Muscle of leg (tissue), 3 donors: ENCODE measurements at regions not wholly inside any gene's neighbourhood (a gene's known extent, or its start where the extent isn't known, plus 50 kb on each side); places are given as distances from the start of the nearest gene placed in this dataset.

ENCODE experiments used
- DNase-seq: peaks from one replicate; pipeline ENCODE4 v3.0.0; 2013
- H3K27ac ChIP-seq: one replicate; pipeline ENCODE4 v1.5.1; 2013; ENCODE audit warnings: mild to moderate bottlenecking, low read length, control low read depth
- H3K27me3 ChIP-seq: one replicate; pipeline ENCODE4 v1.6.1; 2013; ENCODE audit warnings: low read length; ENCODE audit not compliant: control insufficient read depth, insufficient read depth
- H3K36me3 ChIP-seq: one replicate; pipeline ENCODE4 v1.6.1; 2013; ENCODE audit warnings: low read length; ENCODE audit not compliant: control insufficient read depth, insufficient read depth
- H3K4me1 ChIP-seq: one replicate; pipeline ENCODE4 v1.6.1; 2013; ENCODE audit warnings: low read length; ENCODE audit not compliant: control insufficient read depth, insufficient read depth
- H3K4me3 ChIP-seq: one replicate; pipeline ENCODE4 v1.5.1; 2013; ENCODE audit warnings: low read length, control low read depth
- H3K9me3 ChIP-seq: replicated peaks from 2 replicates; pipeline ENCODE4 v1.6.1; 2013; ENCODE audit warnings: low read depth, low read length; ENCODE audit not compliant: control insufficient read depth
- WGBS: methylation state at CpG from one replicate; pipeline ENCODE4 v1.1.5; 2013; ENCODE audit warnings: missing lambda C conversion rate; ENCODE audit not compliant: insufficient coverage; 5-methylcytosine and 5-hydroxymethylcytosine counted together

GRCh38 chr14:22268875-22269274 is 320.1 kb downstream of the DAD1 start:
- Histone ChIP-seq H3K4me3 (no peak overlapping the region), H3K9me3 (no peaks in the 10 kb centered on the region), H3K36me3 (no peaks in the 10 kb centered on the region), H3K27me3 (no peaks in the 10 kb centered on the region), H3K4me1 (peaks cover 4% of the 10 kb centered on the region), H3K27ac (no peak overlapping the region)
- WGBS = no CpG with 5 or more reads among the region's 2 CpGs
- DNase-seq = no peak

GRCh38 chr14:22266683-22267082 is 322.3 kb downstream of the DAD1 start:
- Histone ChIP-seq H3K4me3 (no peak overlapping the region), H3K27me3 (no peaks in the 10 kb centered on the region), H3K27ac (no peak overlapping the region), H3K9me3 (no peaks in the 10 kb centered on the region), H3K4me1 (peaks cover under 1% of the 10 kb centered on the region), H3K36me3 (no peaks in the 10 kb centered on the region)
- WGBS = 63% methylated on average over 2 of the region's 3 CpGs
- no peak for DNase-seq

GRCh38 chr14:22266142-22266442 is 322.9 kb downstream of the DAD1 start:
- Histone ChIP-seq H3K36me3 (no peaks in the 10 kb centered on the region), H3K4me3 (no peak overlapping the region), H3K4me1 (no peaks in the 10 kb centered on the region), H3K27ac (no peak overlapping the region), H3K27me3 (no peaks in the 10 kb centered on the region), H3K9me3 (no peaks in the 10 kb centered on the region)
- no CpG with 5 or more reads among the region's 2 CpGs for WGBS
- no peak for DNase-seq

GRCh38 chr14:22265319-22266141 is 323.5 kb downstream of the DAD1 start:
- H3K9me3 ChIP-seq = no peaks in the 10 kb centered on the region
- no peaks in the 10 kb centered on the region for H3K27me3 ChIP-seq
- H3K27ac ChIP-seq = no peak overlapping the region
- 30% methylated on average over 1 of the region's 8 CpGs for WGBS
- DNase-seq = peak; percentile 37
- H3K4me3 ChIP-seq = no peak overlapping the region
- no peaks in the 10 kb centered on the region for H3K36me3 ChIP-seq
- no peaks in the 10 kb centered on the region for H3K4me1 ChIP-seq

- H3K36me3 ChIP-seq = no peaks in the 10 kb centered on the region
- H3K4me1 ChIP-seq = no peaks in the 10 kb centered on the region
- no peak overlapping the region for H3K27ac ChIP-seq
- no peak overlapping the region for H3K4me3 ChIP-seq
- H3K27me3 ChIP-seq = no peaks in the 10 kb centered on the region
- WGBS = no CpG with 5 or more reads among the region's 1 CpG
- DNase-seq = no peak
- H3K9me3 ChIP-seq = no peaks in the 10 kb centered on the region
Measured at GRCh38 chr14:22264759-22265158, 324.3 kb downstream of the DAD1 start.

- no peaks in the 10 kb centered on the region for H3K36me3 ChIP-seq
- H3K9me3 ChIP-seq = no peaks in the 10 kb centered on the region
- DNase-seq = no peak
- H3K27me3 ChIP-seq = no peaks in the 10 kb centered on the region
- H3K4me3 ChIP-seq = no peak overlapping the region
- H3K27ac ChIP-seq = no peak overlapping the region
- no CpG with 5 or more reads among the region's 1 CpG for WGBS
- H3K4me1 ChIP-seq = no peaks in the 10 kb centered on the region
Measured at GRCh38 chr14:22263961-22264360, 325.1 kb downstream of the DAD1 start.

GRCh38 chr14:22262881-22263280 is 326.1 kb downstream of the DAD1 start:
- WGBS = 88% methylated on average over 3 of the region's 3 CpGs
- Histone ChIP-seq H3K9me3 (no peaks in the 10 kb centered on the region), H3K27ac (no peak overlapping the region), H3K4me3 (no peak overlapping the region), H3K36me3 (no peaks in the 10 kb centered on the region), H3K27me3 (no peaks in the 10 kb centered on the region), H3K4me1 (no peaks in the 10 kb centered on the region)
- DNase-seq = no peak

GRCh38 chr14:22255017-22255950 is 333.7 kb downstream of the DAD1 start:
- peak; percentile 92 for DNase-seq
- Histone ChIP-seq H3K36me3 (no peaks in the 10 kb centered on the region), H3K27ac (peak overlapping the region; percentile 66), H3K27me3 (no peaks in the 10 kb centered on the region), H3K4me1 (no peaks in the 10 kb centered on the region), H3K9me3 (no peaks in the 10 kb centered on the region), H3K4me3 (no peak overlapping the region)
- 8% methylated on average over 2 of the region's 5 CpGs for WGBS

- Histone ChIP-seq H3K4me1 (no peaks in the 10 kb centered on the region), H3K27me3 (no peaks in the 10 kb centered on the region), H3K4me3 (no peak overlapping the region), H3K27ac (peak overlapping the region; percentile 40), H3K36me3 (no peaks in the 10 kb centered on the region), H3K9me3 (no peaks in the 10 kb centered on the region)
- WGBS = 15% methylated on average over 3 of the region's 4 CpGs
- DNase-seq = peak; percentile 92
Measured at GRCh38 chr14:22252686-22253085, 336.3 kb downstream of the DAD1 start.

GRCh38 chr14:22251090-22251489 is 337.9 kb downstream of the DAD1 start:
- Histone ChIP-seq H3K4me3 (no peak overlapping the region), H3K4me1 (peaks cover 2% of the 10 kb centered on the region), H3K36me3 (no peaks in the 10 kb centered on the region), H3K27ac (no peak overlapping the region), H3K27me3 (no peaks in the 10 kb centered on the region), H3K9me3 (no peaks in the 10 kb centered on the region)
- no CpG with 5 or more reads among the region's 1 CpG for WGBS
- no peak for DNase-seq
